ENCODE measurements at regions not wholly inside any gene's neighbourhood (a gene's known extent, or its start where the extent isn't known, plus 50 kb on each side); places are given as distances from the start of the nearest gene placed in this dataset.
"Not testable (repeated sequence)": the region's sequence is repeated elsewhere in the genome, so short reads cannot be mapped to it uniquely, and the experiment has no call there.

DNA sequence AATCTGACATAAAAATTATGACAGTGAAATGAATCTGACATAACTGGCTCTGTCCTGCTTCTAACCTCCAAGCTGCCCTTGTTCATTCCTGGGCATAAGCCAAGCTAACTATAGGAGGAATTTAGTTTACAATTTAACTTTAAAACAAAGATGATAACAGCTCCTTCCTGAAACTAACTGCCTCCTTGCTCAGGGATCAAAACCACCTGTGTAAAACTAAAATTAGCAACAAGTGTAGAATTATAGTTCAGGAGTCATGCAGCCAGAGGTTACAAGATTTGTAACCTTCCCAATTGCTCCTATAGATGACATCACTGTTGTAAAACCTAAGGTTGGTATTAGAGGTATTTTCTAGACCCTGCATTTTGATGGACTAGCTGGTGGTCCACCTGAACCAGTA, 256.4 kb upstream of the POM121L12 start:
- no peak for DNase-seq (ENCODE audit: low read depth, low spot score)

DNA sequence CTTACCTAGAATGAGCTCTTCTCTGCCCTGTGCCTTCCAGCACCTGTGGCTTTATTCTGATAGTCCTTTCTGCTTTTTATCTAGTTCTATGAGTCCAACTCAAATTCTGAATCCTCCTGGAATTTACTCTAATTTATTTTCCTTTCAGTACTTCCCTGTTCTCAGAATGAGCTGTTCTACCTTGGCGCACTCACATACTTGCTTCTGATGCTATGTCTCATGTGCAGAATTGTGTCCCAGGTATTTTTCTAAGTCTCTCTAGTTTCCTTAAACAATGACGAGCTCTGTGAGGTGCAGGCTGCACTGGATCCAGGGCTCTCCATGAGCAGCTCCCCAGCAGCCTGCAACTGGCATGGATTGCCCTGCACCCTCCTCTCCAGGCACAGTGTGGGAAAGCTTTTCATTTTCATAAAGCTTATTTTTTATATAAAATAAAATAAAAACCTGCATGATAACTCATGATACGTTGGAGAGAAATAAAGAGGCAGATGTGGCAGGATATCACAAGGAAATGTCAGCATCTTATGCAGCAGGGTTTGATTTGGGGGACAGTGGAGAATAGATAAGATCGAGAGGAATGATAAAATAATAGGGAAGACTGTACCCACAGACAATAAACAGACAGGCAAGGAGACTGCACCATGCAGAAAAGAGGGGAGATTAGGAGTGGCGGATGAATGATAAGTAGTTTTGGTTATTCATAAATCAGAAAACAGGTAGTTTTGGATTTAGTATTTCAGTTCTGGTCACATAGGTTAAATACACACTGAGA, 258.2 kb upstream of the POM121L12 start:
- no peak for DNase-seq (ENCODE audit: low read depth, low spot score)

DNA sequence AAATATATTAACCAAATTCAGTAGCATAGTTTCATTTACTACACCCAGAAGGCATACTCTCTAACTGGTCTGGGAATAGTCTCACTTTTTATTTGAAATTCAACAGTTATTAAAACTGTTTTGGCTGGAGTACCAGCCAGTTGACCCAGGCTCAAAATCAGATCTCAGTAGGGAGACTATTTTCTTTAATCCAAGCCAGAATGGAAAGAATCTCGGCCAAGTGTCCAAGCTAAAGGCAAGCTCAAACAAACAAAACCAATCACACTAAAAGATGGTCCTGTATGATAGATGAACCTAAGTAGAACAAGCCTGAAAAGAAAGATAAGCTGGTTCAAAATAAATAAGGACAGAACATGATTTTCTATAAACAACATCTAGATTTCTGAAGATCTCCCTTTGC, 259.6 kb upstream of the POM121L12 start:
- DNase-seq (ENCODE audit: low read depth, low spot score): no peak

DNA sequence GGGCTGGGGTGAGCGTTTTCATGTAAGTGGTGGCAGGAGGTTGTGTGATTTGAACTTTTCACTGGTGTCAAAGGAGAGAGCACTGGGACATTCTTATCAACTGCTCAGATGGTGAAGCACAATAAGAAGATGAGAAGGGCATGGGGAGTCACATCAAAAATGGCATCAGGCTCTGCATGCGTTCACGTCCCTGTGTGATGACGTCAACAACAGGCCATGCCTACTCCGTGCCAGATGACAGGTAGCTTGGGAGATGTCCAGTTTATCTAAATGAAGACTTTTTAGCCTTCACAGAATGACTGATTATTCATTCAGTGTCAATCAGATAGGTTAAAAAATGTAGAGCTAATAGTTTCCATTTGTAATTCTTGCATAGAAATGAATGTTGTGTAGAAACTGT, 264.3 kb upstream of the POM121L12 start:
- no peak for DNase-seq (ENCODE audit: low read depth, low spot score)

DNA sequence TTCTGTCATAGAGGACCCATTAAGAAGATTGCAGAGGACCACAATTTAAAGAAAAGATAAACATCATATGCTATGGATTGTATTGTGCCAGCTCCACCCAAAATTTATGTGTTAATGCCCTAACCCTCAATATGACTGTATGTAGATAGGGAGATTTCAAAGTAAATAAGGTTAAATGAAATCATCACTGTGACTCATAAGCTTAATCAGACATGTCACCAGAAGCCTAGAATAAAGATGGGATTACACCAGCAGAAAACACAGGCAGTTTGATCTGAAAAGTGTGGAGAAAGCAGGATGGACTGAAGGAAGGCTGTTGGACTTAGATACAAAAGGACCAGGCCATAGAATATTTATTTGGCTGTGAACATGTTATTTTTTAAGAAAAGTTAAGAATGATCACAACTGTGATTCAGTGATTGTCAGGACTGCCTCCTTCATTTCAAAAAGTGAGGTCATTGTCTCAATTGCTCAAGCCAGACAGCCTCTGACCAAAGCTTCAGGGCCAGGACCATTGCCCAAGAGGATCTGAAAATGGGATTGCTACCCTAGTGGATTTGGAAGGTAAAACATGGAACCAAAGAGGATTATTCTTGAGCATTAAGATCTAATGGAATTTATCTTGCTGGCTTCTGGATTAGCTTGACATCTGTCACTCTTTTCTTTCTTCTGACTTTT, 270.8 kb upstream of the POM121L12 start:
- peak; percentile 28 for DNase-seq (ENCODE audit: low read depth, low spot score)

DNA sequence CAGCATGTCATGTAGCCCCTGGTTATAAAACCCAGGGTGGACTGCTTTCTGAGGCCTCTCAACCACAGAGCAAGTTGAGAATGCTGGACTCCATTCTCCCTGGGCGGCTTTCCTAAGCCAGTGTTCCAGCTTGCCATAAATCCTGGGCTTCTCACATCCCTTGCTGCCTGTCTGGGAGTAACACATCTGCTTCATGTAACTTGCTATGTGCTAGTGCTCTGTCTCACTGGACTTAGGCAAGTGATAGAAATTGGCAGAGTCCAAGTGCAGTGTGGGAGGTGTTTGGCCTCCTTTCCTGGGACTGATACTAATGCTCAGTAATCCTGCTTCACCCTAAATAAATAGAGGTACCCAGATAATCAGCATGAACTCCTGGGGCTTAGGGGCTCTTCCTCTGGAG, 277.1 kb upstream of the POM121L12 start:
- DNase-seq (ENCODE audit: low read depth, low spot score): no peak

DNA sequence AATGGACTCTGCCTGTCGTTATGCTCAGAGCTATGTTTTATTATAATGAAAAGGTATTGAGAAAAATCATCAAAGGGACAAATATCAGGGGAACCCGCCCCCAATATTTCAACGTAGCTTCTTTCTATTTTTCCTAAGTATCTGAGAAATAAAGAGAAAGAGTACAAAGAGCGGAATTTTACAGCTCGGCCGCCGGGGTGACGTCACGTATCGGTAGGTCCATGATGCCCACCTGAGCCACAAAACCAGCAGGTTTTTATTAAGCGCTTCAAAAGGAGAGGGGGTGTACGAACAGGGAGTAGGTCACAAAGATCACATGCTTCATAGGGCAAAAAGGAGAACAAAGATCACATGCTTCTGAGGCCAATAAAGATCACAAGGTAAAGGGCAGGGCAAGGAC, 281.6 kb upstream of the POM121L12 start:
- no peak for DNase-seq (ENCODE audit: low read depth, low spot score)

DNA sequence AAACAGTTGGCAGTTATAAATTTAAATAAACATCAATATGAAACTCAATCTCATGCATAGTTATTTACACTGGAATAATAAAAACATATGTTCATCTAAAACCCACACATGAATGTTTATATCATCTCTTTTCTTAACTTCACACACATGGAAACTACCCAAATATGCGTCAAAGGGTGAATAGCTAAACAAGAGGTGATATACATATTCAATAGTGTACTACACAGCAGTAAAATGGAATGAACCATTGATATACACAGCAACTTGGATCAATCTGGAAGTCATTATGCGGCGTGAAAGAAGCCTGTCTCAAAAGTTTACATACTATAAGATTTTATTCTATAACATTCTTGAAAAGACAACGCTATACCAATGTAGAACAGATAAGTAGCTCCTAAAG, 282.5 kb upstream of the POM121L12 start:
- DNase-seq (ENCODE audit: low read depth, low spot score): no peak

DNA sequence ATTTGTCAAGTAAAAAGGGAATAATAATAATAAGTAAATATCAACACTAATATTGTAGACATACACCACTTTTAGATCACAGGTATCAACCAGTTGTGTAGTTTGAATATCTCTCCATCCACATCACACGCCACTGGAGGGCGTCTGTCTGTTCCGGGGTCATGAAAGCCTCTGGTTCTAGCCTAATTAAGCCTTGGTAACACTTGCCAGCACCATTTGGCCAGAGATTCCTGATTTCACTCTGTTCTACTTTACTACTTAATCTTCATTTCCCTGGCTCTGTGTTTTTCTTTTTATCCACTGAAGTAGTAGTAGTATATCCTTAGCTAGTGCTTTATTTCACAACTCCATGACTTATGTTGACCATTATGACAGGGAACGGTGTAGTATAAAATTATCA, 285.6 kb upstream of the POM121L12 start:
- DNase-seq (ENCODE audit: low read depth, low spot score): no peak

DNA sequence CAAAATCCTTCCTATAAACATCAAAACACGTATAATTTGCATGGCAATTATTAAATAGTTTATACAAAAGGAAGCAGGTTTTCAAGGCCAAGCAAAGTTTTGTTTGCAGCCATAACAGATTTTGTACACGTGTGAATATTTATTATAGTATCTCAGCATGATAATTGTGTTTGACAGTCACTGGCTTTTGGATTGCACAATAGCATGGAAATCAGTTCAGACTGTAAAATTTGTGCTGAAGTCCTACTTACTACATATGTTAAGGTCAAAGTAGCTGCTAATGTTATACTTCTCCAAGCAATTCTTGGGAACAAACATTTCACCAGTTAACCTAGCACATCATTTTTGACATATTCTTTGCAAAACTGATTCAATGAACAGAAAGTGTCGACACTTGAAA, 287.6 kb upstream of the POM121L12 start:
- DNase-seq (ENCODE audit: low read depth, low spot score): no peak

DNA sequence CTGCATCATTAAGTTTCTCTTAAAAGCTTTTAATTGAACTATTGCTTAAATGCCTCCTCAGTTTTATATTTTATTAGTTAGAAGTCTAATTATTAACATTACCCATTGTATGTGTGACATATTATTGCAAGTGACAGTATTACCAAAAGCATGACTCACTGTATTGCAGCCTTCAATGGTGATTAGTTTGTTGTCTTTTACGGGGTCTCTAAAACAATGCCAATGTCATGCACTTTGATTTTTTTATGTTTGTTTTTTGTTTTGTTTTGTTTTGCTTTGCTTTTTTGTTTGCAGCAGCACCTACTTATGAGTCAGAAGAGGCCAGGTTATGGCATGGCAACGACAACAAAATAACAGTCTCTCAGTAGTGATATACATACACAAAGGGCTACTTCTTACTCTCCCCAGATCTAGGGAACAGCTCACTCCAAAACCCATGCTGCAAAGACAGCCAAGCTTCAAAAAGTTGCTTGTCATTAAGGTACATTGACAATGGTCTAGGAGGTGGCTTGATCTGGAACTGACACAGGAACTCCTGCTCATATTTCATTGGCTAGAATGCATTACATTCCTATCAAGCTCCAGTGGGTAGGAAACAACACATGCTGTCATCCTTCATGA, 293.7 kb upstream of the POM121L12 start:
- peak; percentile 19 for DNase-seq (ENCODE audit: low read depth, low spot score)

DNA sequence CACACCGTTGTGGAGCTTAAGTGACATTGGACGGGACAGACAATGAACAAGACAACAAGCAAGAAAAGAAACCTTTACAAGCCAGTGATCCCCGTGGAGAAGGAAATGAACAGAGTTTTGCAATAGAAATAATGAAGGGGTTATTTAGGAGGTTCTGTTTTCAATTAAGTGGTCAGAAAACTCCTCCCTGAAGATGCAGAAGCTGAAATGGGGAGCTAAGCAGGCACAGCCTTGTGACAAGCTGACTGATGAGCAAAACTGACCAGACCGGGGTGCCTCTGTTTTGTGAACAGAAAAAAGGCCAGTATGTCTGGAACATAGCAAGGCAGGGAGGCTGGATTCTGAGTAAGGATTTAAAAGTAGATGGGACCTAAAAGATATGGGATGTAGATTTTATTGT, 299.8 kb upstream of the POM121L12 start:
- DNase-seq (ENCODE audit: low read depth, low spot score): no peak

DNA sequence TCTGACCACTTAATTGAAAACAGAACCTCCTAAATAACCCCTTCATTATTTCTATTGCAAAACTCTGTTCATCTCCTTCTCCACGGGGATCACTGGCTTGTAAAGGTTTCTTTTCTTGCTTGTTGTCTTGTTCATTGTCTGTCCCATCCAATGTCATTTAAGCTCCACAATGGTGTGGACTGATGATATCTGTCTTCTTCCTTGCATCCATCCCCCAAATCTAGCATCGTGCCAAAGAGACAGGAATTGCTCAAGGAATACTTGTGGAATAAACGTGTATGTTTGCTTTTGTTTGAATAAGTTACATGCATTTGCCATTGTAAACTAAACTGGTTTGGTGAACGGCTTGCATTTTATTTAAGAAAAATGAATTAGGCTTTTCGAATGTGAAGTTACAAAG, 306.8 kb upstream of the POM121L12 start:
- DNase-seq (ENCODE audit: low read depth, low spot score): not testable (repeated sequence)

DNA sequence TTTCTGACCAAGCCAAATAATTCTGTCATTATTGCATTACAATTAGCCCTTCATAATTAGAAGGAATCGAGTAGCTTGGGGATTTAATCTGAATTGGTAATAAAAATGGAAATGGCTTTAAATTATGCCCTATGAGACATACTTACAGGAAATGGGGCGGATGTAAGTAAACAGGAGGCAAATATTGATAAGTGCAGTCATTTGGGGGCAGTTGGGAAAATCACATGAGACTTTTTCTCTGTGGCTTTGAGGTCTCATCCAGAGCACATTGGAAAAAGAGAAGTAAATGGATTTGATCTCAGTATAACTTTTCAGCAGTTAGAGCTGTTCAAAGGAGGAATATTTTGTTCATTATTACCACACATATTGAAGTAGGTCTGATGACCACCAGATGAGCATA, 307.8 kb upstream of the POM121L12 start:
- DNase-seq (ENCODE audit: low read depth, low spot score): no peak

DNA sequence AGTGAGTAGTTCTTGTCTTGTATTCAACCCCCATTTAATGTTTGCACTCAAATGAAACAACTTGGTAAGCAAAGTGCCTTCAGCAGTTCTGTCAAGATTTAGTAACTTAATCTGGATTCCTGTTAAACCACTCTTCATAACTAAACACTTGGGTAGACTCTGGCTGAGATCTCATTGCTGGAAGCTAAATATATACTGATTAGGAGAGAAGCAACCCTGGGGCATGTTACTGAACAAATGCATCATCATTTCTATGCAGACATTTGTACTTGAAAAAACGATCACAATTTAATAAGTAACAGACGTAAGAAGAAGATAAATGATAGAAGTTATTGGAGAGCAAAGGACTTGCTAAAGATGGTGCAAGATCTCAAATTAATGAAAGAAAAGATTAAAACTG, 308.4 kb upstream of the POM121L12 start:
- peak; percentile 20 for DNase-seq (ENCODE audit: low read depth, low spot score)

DNA sequence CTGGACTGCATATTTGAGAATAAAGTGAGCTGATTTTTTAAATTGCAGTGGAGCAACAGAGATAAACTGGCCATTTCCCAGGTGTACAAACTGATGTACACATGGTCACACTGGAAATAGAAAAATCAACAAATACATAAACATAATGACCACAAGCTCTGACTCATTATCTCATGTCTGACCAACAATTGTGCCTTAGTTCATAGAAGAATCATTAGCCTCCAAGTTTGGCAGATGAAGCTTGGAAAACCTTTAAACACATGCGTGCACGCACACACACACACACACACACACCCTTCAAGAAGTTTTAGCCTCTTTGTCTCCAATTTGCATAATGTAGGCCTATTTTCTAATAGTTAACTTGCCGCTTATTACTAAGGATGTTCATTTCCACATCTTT, 308.9 kb upstream of the POM121L12 start:
- peak; percentile 25 for DNase-seq (ENCODE audit: low read depth, low spot score)

DNA sequence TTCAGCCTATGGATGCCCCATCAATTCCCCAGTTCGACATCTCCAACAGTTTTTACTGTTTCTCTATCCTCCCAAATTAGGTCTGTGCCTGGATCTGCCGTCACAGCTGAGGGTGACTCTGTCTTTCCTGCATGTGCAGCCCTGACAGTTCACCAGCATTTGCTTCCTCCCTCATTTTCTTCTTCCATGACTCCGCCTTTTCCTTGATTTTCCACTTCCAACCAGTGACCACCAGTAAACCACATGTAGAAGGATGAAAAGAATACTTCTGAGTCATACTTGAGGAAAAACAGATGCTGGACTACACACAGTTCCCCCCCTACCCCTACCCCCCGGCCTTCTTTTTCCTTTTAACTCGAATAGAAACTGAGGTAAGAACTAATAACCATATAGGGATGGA, 311.8 kb upstream of the POM121L12 start:
- no peak for DNase-seq (ENCODE audit: low read depth, low spot score)

DNA sequence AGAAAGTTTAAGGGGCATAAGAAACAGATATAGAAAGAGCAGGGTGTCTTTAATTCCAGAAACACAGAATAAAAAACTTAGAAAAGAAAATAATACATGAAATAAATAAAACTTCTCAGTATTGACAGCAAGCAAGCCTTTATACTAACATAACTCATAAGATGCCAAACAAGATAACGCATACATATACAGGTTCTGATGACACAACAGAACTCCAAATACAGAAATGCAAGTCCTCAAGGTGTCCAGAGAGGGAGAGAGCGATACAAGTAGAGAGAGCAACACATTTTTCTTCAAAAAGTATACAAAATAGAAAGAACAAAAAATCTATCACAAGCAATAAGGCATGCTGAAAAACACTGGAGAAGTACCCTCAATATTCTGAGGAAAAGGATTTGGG, 314.6 kb upstream of the POM121L12 start:
- no peak for DNase-seq (ENCODE audit: low read depth, low spot score)

DNA sequence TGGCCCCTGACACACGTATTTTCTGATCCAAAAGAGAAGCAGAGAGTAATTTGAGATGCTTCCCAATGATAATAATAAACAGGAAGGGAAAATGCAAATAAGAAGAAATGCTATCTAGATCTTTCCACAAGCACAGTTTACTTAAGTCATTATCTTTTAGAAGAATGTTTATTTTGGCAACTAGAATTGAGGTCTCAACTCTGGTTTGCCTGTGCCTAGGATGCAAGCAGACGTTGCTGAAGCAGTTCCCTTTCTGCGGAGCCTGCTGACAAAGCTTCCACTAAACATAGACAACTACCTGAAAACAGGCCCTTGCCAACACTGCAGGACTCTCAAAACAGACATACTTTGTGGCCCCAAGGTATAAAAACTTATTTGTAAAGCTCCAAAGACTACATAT, 315.8 kb upstream of the POM121L12 start:
- peak; percentile 36 for DNase-seq (ENCODE audit: low read depth, low spot score)

DNA sequence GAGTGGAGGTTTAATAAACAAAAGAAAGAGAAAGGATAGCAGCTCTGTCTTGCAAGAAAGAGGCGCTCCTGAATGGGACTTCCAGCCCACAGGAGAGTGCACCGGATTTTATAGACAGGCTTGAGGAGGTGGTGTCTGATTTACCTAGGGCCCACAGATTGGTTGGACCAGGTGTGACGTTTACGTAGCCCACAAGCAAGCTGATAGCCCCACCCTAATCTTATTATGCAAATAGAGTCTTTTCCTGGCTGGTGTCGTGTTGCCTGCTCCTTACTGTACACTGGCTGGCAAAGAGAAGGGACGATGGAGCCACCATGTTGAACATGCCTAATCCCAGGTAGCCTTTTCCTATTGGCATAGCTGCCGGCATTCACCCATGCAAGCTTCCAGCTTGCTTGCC, 319.7 kb upstream of the POM121L12 start:
- DNase-seq (ENCODE audit: low read depth, low spot score): no peak

DNA sequence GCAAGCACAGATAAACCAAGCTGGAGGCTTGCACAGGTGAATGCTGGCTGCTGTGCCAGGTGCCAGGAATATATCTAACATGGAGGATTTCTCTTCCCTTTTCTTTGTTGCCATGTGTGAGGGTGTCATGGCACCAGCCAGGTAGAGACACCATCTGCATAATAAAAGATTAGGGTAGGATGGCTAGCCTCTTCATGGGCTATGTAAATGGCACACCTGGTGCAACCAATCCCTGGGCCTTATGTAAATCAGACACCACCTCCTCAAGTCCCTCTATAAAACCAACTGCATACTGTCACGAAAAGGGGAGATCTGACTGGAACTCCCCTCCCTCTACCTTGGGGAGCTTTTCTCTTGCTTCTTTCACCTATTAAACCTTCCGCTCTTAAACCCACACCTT, 322.5 kb upstream of the POM121L12 start:
- no peak for DNase-seq (ENCODE audit: low read depth, low spot score)

DNA sequence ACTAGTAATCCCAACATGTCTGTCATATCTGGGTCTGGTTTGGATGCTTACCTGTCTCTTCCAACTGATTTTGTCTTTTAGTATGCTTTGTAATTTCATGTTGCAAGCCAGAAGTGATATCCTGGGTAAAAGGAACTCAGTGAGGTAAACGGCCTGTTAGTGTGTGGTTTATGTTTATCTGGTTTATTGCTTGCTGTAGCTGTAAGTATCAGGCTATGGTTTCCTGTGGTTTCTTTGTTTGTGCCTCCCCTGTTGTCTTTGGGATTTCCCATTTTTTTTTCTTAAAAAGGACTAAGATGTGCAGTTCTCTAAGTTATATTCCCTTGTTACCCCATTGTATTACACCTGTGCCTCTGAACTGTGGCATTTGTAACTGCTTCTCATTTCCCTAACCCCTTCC, 323.5 kb upstream of the POM121L12 start:
- DNase-seq (ENCODE audit: low read depth, low spot score): no peak

DNA sequence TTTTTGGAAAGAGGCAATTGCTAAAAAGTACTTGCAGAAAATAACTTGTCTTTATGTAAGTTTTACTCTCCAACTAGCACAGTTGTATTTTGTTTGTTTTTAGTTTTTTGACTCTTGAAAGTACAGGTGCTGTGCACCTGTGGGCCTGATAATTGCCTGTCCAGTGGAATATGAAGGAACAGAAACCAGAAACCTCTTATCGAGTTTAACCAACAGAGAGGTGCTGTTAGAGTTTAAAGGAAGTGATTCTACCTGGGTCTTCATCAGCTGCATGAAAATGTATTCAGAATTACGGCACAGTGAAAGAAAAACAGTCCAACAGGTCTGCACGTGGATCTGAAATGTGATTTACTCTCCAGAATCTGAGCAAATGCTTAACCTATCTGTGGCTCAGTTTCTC, 326.6 kb upstream of the POM121L12 start:
- no peak for DNase-seq (ENCODE audit: low read depth, low spot score)

Data from astrocyte of the hippocampus (primary cell).